Activated T-helper 1 cell treated with Interleukin-2 at 50 U/mL for 16 hours (primary cell): ENCODE measurements at regions not wholly inside any gene's neighbourhood (a gene's known extent, or its start where the extent isn't known, plus 50 kb on each side); places are given as distances from the start of the nearest gene placed in this dataset.

ENCODE experiments used
- DNase-seq: peaks from one replicate; pipeline ENCODE4 v3.0.0-alpha.2; 2020; ENCODE audit warnings: low read depth

DNA sequence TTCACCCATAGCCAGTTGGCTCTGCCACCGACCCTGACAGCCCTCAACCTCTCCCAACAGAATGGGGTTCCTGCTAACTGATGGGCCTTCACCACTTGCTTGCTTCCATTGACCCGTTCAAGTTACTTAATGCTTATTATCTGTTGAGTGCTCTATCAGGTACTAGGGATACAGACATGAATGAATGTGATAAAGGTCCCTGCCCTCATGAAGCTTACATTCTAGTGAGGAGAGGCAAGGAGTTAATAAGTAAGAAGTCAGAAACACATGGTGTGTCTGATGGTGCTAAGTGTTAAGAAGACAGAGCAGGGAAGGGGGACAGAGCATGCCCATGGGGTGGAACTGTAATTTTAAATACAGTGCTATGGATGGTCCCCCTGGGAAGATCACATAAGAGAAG, 107.5 kb upstream of the JUN start:
- DNase-seq = no peak

DNA sequence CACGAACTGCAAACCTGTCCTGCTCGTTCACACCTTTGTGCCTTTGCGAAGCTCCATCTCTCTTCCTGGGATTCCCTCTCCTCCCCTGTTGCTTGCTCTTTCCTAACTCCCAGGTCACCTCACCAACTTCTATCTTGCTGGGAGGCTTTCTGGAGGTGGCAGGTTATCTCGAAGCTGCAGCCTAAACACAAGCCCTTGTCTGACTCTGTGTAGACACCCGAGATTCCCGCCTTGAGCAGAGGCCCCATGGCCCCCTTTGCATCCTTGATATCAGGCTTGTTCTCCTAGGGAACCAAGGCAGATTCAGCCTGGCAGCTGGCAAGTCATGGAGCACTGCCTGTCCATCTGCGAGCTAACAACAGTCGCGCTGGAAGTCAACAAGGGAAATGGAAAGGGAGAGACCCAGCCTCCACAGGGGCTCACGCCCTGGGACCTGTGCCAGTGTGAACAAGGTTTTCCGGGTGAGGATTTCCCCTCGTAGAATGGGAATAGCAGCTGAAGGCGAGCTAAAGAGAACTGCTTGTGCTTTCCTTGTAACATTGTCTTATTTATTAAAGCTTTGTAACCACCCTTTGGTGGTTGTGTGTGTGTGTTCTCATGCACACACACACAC, 109.5 kb upstream of the JUN start:
- DNase-seq = no peak

DNA sequence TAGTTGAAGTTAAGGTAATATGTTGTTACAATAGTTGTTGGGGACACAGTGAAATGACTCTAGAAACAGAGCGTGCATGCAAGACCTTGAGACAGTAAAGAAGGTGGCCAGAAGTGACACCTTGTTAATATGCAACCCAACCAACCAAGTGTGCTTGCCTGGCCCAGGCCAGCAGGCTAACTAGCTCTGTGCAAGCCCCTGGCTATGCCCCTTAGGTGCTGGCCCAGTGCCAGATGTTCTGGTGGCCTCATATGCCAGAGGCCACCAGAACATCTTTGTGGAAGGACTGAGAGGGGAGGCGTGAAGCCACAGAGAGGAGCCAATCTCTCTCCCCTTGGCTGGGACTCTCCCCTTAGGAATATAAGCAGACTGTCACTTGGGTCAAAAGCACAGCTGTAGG, 111.2 kb upstream of the JUN start:
- no peak for DNase-seq

DNA sequence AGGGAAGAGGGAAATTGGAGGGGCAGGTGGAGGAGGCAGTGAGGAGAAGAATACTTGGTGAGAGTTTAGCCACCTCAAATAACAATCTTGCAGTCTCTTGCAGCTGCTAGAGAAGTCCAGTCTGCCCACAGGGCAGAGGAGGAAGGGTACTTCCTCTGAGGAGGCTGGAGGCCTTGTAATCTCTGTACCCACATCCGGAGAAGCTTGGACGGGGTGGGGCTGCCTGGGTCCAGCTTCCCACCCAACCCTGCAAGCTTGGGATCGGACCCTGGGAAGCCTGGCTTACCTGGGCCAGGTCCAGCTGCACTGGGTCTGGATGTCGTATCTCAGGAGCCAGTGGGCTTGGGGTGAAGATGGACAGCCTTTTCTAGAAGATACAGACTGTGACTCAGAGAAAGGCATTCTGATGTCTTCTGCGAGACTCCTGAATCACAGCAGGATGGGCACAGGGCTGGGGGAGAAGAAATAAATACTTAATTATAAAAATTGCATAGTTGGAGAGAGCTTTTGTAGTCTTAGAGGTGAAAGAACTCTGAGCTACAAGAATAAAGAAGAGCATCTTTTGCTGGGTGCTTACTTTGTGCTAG, 111.8 kb upstream of the JUN start:
- no peak for DNase-seq

DNA sequence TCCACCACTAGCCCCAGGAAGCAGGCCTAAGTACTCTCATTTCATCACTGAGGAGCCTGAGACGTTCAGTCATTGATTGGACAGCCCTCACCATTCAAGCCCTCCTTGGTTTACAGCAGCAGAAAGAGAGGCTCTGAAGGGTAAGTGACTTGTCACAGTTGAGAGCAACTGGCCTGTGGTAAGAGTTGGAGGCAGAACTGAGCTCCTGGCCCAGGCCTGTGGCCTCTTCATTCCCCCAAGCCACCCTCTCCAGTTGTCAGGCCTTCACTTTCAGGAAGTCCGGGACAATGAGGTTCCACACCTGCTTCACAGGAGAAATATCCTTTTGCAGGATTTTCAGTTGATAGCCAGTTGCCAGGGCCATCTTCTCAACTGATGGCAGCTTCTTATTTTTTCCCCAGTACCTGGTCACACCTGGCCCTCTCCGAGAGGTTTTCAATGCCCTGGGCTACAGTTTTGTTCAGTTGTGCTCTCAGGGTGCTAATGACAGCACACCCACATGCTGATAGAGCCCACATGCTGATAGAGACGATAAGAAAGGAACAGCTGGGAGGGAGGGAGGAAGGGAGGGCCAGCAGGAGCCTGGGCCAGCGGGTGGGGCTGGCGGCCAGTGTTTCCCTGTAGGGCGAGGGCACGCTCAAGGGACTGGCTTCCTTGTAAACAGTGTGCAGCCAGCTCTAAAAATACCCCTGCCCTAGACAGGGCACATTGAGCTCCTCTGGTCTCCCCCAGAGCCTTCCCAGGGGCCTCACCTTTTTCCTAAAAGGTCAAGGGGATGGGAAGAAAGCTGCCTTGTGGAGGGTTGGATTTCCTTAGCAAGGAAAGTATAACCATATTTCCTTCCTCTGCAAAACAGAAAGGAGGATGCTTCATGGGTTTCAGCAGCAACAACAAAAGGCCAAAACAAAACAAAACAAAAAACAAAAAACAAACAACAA, 112.7 kb upstream of the JUN start:
- no peak for DNase-seq

DNA sequence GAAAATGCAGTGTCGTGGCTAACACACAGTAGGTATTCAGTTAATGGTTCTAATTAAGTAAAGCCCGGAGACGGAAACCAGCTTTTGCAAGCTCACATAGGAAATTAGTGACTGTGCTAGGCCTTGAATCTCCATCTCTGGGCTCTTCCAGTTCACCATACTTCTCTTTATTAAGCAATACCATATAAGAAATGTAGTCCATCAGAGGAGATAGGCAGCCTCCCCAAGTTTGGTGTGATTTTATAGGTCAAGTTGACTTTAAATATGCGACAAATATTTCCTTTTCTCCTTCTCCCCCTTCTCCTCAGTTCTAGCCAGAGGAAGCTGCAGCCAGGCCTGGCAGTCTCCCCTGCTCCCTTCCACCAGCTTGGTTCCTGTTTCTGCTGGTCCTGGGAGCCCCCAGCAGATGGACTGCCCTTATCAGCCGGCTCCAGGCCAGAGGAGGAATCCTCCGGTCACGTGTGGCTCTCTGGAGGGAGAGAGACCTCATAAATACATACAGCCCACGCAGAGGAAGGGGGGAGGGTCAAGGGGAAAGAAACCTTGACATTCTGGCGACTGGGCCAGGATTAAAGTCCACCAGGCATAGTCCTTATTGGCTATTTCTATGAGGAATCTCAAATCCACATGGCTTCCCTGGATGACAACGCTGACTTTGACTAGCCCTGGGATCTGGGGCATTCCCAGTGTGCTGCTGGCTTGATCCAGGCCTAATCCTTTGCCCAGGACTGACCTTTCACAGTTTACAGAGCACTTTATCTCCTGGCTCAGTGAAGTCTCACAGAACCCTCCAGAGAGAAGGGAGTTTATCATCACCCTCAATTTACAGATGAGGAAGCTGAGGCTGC, 115.1 kb upstream of the JUN start:
- DNase-seq = no peak

DNA sequence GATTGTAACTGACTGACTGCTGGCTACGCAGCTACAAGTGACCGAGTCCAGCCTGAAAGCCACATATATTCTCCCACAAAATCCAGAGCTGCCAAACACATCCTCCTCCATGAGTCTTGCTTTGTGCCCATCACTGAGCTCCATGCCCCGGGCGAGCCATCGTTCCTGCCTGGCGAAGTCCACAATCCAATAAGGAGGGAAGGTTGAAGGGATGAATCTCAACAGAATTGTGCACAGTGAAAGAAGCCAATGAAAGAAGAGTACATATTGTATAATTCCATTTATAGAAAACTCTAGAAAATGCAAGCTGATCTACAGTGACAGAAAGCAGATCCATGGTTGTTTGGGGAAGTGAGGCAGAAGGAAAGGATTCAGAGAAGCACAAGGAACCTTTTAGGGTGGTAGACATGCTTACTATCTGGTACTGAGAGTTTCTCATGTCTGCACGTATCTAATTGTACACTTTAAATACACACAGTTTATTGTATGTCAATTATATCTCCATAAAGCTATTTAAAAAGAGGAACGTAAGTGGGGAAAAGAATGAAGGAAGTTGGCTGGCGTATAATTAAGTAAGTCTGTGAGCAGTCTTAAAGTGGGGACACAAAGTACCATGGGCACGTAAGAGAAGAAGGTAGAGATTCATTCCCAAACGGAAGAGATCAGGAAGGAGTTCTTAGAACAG, 115.9 kb upstream of the JUN start:
- DNase-seq = no peak

DNA sequence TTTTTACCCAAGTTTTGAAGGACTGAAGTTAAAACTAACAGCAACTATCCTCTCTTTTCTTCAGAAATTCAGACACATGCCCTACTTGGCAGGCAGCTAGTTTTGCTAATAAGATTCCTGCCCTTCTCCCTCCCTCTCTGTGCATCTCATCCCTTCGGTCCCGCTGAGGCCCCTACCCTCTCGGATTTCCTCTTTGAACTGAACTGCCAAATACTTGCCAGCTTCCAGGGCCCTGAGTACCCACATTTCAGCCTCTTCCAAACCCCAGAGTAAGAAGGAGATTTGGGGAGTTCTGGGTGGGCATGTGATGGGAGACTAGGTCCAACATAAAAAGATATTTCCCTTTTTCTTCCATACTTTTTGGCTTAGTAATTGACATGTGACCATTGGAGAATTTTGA, 116.5 kb upstream of the JUN start:
- DNase-seq = no peak

DNA sequence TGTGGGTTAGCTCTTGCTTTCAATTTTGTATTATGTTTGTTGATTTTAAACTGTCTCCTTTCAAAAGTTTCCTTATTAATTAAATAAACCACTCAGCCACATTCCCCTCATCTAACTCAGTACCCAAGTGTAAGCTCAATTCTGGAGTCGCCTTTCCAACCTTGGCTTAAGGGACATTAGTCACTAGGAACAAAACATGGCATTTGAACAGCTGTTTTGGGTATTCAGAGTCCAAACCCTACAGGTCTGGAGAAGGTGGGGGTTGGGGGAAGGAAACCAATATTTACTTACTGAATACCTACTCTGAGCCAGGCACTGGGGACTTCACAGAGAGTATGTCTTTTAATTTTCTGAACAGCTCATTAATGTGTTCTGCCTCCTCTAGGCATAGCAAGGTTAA, 117.2 kb upstream of the JUN start:
- DNase-seq = no peak

DNA sequence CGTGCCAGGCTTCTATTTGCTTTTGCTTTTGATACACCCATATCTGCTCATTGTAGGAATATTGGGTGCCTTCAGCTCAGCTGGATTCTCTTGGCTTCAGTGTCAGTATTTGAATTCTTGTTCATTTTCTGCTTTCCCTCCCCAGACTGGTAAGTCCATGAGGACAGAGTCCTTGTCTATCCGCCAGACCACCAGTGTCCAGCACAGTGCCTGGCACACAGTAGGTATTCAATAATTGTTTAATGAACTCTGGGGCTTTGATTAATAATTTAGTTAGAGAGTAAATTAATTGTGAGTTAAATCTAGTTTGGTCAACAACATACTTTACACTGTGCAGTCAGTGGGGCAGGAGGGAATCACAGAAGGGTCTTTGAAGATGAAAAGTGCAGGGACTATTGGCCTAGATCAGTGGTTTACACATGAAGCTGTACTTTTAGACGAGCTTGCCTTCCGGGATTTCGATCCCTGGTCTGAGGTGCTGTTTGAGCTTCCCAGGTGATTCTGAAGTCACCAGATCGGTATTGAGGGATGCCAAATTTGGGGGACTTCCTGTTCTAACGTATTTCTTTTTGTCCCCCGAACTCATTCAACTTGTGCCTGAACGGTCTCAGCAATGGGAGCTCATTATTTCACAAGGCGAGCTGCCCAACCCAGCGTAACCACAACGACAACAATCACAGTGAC, 119.1 kb upstream of the JUN start:
- DNase-seq = no peak

DNA sequence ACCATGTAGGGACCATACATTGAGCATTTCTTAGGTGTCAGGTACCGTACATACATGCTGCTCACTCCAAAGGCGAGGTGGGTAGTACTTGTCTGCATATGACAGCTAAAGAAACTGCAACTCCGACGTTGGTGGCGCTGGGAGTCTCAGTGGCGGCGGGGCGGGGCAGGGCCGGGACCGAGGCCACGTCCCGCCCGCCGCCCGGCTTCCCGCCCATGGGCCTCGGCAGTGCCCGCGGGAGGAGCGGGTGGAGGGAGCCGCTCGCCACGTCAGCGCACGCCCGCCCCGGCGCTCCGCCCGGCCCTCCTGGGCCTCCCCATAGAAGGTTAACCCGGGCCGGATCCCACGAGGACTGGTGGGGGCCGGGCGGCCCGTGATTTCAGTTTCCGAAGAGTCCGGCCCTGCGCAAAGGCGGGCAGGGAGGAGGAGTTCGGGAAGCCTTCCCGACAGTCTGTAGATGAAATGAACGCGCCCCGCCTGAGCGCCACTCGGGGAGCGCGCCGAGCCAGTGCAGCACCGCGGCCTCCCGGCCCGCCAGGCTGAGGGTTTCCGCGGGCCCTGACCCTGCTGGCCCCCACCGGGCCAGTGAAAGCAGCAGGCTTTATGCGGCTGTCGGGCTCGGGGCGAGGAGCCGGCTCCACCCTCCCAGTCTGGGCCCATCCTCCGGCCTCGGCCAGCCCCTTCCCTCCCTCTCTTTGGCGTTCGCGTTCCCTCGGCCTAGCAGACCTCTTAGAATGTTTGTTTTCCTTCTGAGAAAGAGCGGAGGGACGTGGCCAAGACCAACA, 119.9 kb upstream of the JUN start:
- peak; percentile 63 for DNase-seq

DNA sequence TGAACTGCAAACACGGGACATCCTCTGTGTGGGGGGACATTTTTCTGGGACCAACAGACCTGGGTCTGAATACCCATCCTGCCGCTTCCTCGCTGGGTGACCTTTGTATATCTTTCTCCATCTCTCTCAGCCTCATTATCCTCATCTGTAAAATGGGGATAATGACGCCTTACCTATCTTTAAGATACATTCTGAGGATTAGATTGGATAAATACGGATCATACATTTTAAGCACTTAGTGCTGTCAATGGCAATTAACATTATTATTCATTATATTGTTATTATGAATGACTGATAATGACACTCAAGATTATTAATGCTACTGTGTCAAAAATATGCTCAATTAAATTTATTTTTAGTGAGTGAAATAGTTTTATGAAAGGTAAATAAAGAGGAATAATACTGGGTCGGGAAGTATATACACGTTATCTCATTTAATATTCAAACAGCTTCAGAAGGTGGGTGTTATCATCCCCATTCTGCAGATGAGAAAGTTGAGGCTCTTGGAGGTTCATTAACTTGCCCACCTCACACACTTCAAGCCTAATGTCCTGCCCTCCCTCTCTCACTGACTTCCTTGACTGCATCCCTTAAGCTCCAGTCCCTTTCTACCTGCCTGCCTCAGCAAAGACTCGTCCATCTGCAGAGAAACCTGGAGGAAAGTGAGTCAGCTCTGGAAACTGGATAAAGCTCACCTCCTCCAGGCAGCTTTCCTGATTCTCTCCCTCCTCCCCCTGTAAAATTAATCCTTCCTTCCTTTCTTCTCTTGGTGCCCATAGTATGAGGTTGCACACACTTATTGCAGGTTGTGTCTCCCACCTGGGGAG, 120.7 kb upstream of the JUN start:
- no peak for DNase-seq

DNA sequence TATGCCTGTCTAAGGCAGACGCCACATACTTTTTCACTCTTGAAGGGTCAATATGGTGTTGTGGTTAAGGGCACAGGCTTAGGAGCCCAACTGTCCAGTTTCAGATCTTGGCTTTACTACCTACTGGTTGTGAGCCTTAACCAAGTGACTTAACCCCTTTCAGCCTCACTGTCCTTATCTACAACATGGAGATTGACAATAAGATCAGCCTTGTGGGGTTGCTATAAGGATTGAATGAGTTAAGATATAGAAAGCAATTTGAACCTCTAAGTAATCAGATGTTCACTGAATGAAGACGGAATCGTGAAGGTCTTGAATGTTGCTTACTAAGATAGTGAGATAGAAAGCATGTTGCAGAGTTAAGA, 121.3 kb upstream of the JUN start:
- no peak for DNase-seq

DNA sequence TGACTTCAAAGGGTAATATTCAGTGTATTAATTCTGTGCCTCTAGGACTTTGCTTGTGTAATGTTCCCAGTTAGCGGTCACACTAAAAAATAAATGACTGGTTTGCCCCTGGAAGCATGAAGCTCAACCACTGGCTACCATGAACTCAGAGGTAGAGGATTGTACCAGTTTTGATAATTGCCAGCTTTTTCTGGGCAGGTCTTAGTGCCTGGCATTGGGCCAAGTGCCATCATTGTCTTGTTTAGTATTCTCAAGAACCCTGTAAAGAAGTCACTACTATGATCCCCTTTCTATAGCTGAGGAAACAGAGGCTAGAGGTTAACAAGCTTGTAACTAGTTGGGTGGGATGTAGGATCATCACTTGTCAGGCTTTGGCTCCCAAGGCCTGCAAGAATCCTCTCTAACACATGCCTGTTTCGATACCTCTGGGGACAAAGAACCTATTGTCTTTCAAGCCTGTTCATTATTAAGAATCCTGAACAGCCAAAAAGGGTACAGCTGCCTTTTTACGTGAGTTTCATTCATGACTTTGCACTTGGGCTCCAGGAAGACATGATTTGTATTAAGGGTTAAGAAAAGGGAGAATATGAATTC, 121.9 kb upstream of the JUN start:
- DNase-seq = no peak

DNA sequence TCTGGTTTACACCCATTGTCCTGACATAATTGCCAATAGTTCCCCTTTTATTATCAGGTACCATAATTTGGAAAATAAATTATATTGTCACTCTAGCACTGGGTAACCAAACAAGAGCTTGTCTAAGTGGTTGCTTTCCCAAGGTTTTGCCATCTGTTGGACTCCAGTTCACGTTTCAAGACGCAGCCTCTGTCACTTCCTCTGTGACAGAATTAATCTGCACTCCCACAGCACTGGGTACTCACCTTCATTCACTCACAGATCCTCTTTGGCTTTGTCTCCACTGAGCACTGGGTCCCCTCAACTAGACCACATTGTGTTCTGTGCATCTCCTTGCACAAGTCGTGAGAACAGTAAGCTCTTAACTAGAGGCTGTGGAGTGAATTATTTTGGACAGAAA, 123.6 kb upstream of the JUN start:
- DNase-seq = no peak

DNA sequence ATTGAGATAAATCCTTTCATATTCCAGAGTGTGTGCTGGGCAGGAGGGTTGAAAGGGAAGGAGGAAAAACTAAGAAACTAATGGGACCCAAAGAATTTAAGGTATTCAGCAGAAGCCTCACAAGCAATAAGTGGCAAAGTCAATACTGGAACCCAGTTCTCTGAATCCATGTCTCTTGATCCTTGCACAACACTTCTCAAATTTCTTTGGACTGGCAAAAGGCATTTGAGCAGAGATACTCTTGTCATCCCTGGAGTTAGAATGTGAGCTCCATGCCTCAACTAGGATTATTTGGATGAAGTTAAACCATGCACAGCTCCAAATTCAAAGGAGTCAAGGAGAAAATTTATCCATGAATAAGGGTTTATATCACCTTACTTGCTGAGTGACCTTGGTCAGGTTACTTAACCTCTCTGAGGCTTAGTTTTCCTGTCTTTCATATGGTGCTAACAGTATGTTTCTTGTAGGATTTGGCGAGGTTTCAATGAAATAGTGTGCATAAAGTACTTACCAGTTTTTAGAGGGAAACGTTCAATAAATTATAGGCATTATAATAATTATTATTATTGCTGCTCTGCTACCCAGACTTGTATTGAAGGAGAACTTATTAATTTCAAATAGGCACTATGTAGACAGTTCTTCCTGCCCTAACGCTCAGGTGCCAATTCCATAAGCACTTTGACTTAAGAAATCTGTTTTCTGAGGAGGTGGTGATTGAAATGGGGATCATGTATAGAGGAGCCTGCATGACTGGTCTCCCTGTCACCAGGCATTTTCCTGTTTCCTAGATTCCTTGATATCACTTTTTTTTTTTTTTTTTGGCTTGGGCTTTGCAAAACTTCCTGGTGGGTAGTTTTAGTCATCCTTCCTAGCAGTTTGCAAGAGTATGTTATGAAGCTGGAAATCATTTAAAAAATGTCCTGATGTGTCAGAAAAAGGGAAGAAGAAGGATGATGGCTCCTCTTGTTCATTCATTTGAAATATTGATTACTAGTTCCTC, 125.0 kb upstream of the JUN start:
- DNase-seq = no peak

DNA sequence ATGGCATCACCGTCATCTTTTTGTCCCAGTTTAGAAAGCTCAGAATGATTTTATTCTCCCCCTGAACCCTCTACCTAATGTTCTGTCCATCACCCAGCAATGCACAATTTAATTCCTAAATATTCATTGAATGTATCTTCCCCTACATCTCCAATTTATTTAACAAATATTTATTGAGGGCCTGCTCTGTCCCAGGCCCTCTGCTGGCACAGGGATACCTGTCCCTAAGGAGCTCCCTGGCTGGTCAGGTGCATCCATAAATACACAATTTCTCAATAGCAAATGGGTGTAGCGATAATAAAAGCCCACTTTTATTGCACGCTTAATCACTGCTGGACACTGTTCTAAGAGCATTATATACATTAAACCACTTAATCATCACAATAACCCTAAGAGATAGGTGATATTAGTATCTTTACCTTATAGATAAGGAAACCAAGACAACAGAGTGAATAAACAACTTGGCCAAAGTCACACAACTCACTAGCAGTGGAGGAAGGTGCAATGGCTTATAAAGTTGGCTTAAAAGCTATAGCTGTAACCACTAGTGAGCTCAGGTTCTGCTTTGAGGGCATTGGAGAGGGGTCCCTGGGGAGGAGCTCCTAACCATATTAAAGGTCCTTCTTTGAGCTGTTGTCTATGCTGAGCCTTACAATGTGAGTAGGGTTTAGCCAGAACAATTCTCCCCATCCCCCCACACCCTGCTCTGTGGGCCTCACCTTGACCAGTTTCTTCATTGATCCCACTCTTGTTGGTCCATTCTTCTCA, 126.3 kb upstream of the JUN start:
- DNase-seq = no peak
